Omental fat pad (tissue), 3 donors: ENCODE measurements at regions not wholly inside any gene's neighbourhood (a gene's known extent, or its start where the extent isn't known, plus 50 kb on each side); places are given as distances from the start of the nearest gene placed in this dataset.

ENCODE experiments used
- ATAC-seq: fragments of 150-250 bp; one replicate; pipeline ENCODE4 v1.9.1; 2016; ENCODE audit warnings: mild to moderate bottlenecking, moderate library complexity; ENCODE audit not compliant: low FRiP score
- DNase-seq: peaks from one replicate; pipeline ENCODE4 v3.0.0-alpha.2; 2019; ENCODE audit warnings: low spot score
- CTCF ChIP-seq, 3 donors: fragments of 450-650 bp; IDR thresholded peaks; one replicate each; pipeline ENCODE4 v1.5.1; 2016 to 2017; ENCODE audit warnings: antibody characterized with exemption in 3 of 3, mild to moderate bottlenecking in 3 of 3, moderate library complexity in 2 of 3

GRCh38 chr3:145269106-145269505 lies 891.9 kb downstream of the PLOD2 start:
- ATAC-seq (no peak), DNase-seq (no peak)
- no peak for TF ChIP-seq CTCF (IDR thresholded peaks at IDR 0.05)

GRCh38 chr3:145272684-145273083 lies 888.3 kb downstream of the PLOD2 start:
- ATAC-seq (no peak), DNase-seq (no peak)
- TF ChIP-seq CTCF (IDR thresholded peaks at IDR 0.05), result no peak

- ATAC-seq (no peak), DNase-seq (no peak)
- TF ChIP-seq CTCF (IDR thresholded peaks at IDR 0.05), result no peak
These were observed 878.5 kb downstream of the PLOD2 start for GRCh38 chr3:145282505-145282904.

- TF ChIP-seq CTCF (IDR thresholded peaks at IDR 0.05), result no peak
- ATAC-seq (no peak), DNase-seq (no peak)
These were observed 874.0 kb downstream of the PLOD2 start for GRCh38 chr3:145286937-145287336.

GRCh38 chr3:145290010-145290409 lies 871.0 kb downstream of the PLOD2 start:
- TF ChIP-seq CTCF (IDR thresholded peaks at IDR 0.05), result no peak
- DNase-seq, result no peak
- no peak for ATAC-seq

- no peak for TF ChIP-seq CTCF (IDR thresholded peaks at IDR 0.05)
- DNase-seq (no peak), ATAC-seq (no peak)
These were observed 866.4 kb downstream of the PLOD2 start for GRCh38 chr3:145294572-145294971.

GRCh38 chr3:145307272-145307671 lies 853.7 kb downstream of the PLOD2 start:
- ATAC-seq (no peak), DNase-seq (no peak)
- TF ChIP-seq CTCF (IDR thresholded peaks at IDR 0.05), result no peak
